ENCODE measurements at regions not wholly inside any gene's neighbourhood (a gene's known extent, or its start where the extent isn't known, plus 50 kb on each side); places are given as distances from the start of the nearest gene placed in this dataset.
"Not testable (repeated sequence)": the region's sequence is repeated elsewhere in the genome, so short reads cannot be mapped to it uniquely, and the experiment has no call there.

GRCh38 chr7:119983468-119983867, 289.5 kb upstream of the KCND2 start:
- no peak for DNase-seq

- DNase-seq: no peak
These were observed 288.7 kb upstream of the KCND2 start for GRCh38 chr7:119984247-119984646.

- DNase-seq: no peak
These were observed 284.6 kb upstream of the KCND2 start for GRCh38 chr7:119988401-119988800.

GRCh38 chr7:119994928-119995327, 278.0 kb upstream of the KCND2 start:
- DNase-seq: no peak

GRCh38 chr7:119996634-119997033, 276.3 kb upstream of the KCND2 start:
- no peak for DNase-seq

- DNase-seq: no peak
These were observed 273.1 kb upstream of the KCND2 start for GRCh38 chr7:119999738-120000475.

- DNase-seq: no peak
These were observed 267.3 kb upstream of the KCND2 start for GRCh38 chr7:120005720-120006119.

GRCh38 chr7:120014301-120014700, 258.7 kb upstream of the KCND2 start:
- not testable (repeated sequence) for DNase-seq

GRCh38 chr7:120014925-120015465, 258.0 kb upstream of the KCND2 start:
- no peak for DNase-seq

GRCh38 chr7:120021085-120021484, 251.9 kb upstream of the KCND2 start:
- no peak for DNase-seq

GRCh38 chr7:120023494-120024167, 249.3 kb upstream of the KCND2 start:
- DNase-seq: no peak

- no peak for DNase-seq
These were observed 244.3 kb upstream of the KCND2 start for GRCh38 chr7:120028636-120029035.

GRCh38 chr7:120030876-120031275, 242.1 kb upstream of the KCND2 start:
- no peak for DNase-seq

GRCh38 chr7:120033114-120033513, 239.9 kb upstream of the KCND2 start:
- peak in 2 of 58 donors; percentile 7 to 16 for DNase-seq

GRCh38 chr7:120039138-120039537, 233.8 kb upstream of the KCND2 start:
- no peak for DNase-seq

- DNase-seq: no peak
These were observed 231.2 kb upstream of the KCND2 start for GRCh38 chr7:120041798-120042197.

GRCh38 chr7:120043250-120043649, 229.7 kb upstream of the KCND2 start:
- DNase-seq: no peak

- DNase-seq: no peak
These were observed 220.0 kb upstream of the KCND2 start for GRCh38 chr7:120052884-120053382.

GRCh38 chr7:120053390-120053961, 219.5 kb upstream of the KCND2 start:
- DNase-seq: no peak

GRCh38 chr7:120054376-120055100, 218.4 kb upstream of the KCND2 start:
- DNase-seq: no peak

GRCh38 chr7:120055300-120055699, 217.7 kb upstream of the KCND2 start:
- no peak for DNase-seq

GRCh38 chr7:120056227-120056626, 216.7 kb upstream of the KCND2 start:
- no peak for DNase-seq
